ENCODE measurements at regions not wholly inside any gene's neighbourhood (a gene's known extent, or its start where the extent isn't known, plus 50 kb on each side); places are given as distances from the start of the nearest gene placed in this dataset.

DNA sequence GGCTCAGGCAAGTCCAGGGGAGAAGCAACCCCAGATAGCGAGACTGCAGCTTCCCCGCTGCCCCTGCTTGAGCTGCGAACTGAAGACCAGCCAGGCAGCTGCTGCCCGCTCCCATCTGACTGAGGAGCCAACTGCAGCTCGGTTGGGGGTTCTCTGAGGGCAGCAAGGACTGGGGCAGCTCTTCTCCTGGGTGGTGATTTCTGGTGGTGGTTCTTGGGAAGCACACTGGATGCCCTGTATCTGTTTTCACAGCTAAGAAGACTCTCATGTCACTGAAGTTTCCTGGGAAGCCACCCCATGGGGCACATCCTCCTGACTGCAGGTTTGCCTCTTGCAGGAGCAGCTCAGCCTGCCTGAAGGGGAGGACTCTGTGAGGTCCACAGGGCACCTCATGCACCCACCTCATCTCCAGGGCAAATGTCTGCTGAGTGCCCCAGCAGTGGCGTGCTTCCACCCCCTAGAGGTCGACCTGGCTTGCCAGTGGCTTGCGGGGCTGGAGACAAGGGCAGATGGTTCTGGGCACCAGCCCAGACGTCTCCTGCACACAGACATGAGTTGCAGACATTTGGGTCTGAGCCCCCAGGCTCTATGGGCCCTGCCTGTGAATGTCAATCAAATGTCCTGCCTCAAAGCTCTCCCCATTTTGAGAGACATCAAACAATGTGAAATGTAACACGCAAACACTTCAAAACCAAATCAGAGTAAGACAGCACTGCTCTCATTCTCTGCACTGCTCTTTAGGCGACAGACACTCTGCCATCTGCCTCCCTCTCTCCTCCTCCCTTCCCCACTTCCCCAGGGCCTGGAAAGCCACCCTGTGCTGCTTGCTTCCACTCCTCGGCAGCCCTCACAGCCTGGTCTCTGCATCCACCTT is 800.9 kb downstream of the BRD1 start:
- peak; percentile 14 for DNase-seq

- DNase-seq: no peak
These were observed 801.7 kb downstream of the BRD1 start for GRCh38 chr22:49025791-49026493.

DNA sequence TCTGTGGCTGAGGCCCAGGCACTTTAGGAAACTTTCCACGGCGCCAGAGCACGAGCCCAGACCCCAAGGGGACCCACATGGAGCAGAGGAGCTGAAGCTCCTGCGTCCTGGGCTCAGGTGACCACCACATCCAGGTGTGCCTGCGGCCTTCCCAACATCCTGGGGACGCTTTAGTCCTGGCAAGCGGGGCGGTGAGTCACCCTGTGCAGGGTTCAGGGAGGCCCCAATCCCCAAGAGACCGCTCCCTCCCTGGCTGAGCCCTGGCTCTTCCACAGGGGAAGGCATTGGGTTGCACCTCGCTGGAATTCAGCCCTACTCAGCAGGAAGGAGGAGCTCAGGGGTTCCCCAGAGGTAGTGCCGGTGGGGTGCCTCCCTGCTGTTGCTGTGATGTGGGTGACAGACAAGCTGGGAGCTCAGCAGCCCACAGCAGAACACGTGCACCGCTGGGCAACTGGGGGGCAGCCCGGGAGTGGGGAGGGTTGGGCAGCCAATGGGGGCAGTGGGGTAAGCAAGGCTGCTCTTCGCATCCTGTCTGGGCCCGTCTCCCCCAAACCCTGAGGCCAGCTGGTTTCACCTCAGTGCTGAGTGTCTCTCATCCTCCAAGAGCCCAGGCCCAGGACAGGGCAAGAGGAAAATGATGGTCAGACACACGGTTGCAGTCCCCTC is 802.8 kb downstream of the BRD1 start:
- no peak for DNase-seq

DNA sequence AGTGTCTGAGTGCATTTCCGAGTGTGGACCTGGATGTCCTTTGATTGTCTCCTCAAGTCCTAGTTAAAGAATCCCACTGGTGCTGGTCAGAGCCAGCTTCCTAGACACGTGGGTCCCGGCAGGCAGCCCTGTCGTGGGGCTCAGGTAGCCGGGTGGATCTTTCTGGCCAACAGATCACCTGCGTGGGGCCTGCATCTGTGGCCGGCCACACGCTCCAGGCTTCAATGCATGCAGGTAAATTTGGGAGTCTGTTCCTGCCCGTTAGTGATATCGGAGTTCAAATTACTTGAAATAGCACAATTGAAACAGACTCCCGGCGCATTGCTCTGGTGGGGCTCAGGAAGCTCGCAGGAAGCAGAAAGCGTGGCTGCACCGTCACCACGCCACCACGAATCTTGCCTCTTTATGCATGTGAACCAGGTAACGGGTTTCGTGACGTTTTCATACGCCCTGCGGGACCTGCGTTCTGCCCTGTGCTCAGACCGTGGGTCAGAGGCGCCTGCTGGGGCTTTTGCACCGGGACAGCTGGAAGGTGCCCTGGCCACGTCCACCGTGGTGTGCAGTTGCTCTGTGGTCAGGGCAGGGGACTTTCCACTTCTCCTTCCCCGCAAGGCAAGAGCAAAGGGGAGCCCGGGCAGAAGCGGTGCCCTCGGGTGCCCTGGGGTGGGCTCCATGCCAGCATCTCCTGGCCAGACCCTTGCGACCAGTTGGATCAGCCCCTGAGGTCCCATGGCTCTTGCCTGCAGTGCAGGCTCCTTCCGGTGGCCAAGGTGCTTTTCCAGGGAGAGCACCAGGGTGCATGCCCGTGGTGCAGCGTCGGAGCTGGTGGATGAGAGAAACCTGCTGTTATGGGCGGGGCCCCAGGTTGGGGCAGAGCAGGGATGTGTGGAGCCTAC is 803.5 kb downstream of the BRD1 start:
- no peak for DNase-seq

DNA sequence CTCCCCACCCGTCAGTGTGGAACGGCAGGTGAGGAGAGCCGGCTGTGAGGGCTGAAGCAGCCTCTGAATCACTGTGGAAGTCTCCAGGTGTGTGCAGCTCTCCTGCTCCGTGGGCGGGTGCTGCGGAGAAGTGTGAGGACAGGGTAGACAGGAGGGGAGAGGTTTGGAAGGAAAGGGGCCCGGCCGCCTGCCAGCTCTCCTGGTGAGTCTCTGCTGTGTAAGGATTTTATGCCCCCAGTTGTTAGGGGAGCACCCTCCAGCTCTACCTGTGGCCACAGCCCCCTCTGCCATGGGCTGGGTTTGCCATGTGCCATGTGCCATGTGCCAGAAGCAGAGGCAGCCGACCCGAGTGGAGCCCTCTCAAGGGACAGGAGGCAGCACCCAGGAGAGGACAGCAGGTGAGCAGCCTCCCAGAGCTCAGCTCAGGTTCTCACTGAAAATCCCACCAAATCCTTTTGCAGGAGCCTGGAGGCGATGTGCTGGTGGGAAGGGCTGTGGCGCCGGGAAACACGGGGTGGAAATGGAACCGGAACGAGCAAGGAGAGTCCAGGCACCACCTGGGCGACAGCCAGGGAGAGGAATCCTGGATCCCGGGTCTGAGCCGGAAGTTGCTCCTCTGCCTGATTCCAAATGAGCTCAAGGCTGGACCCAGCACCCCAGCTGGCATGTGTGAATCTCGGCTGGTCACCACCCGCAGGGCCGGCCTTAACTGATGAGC is 804.4 kb downstream of the BRD1 start:
- DNase-seq: no peak

- DNase-seq: no peak
These were observed 804.9 kb downstream of the BRD1 start for GRCh38 chr22:49022816-49023160.

DNA sequence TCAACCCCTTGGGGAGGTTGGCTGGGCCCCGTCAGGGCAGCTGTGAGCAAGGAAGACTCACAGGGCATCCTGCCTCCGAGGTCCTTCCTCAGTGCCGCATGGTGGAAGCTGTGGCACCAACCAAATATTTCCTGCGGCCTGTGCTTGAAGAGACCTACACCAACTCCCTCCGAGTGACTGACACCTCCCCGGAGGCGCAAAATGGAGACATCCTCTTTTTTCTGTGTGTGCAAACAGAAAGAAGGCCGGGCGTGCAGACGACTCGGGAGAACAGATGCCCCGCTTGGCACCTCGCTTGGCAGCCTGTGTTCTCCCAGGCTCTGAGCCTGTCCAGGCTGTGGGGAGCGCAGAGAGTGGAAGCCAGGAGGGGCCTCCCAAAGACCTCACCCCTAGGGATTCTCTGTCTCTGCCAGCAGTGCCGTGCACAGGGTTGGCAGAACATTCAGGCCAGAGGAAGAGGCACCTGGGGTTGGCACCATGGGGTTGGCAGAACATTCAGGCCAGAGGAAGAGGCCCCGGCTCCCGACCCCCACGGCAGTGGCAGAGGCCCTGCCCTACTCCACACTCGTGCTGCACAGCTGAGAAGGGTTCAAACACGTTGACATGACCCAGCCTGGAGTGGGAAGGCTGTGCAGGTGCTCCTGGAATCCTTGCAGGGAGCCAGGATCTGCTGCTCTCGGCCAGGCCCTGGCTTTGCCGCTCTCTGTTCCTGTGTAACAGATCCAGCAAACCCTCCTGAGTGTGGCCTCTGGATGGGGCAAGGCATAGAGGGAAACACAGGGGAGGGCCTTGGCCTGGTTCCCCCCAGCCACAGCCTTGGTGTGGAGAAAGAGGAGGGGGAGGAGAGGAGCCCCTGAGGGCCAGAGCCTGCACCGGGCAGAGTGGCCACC is 805.5 kb downstream of the BRD1 start:
- no peak for DNase-seq

DNA sequence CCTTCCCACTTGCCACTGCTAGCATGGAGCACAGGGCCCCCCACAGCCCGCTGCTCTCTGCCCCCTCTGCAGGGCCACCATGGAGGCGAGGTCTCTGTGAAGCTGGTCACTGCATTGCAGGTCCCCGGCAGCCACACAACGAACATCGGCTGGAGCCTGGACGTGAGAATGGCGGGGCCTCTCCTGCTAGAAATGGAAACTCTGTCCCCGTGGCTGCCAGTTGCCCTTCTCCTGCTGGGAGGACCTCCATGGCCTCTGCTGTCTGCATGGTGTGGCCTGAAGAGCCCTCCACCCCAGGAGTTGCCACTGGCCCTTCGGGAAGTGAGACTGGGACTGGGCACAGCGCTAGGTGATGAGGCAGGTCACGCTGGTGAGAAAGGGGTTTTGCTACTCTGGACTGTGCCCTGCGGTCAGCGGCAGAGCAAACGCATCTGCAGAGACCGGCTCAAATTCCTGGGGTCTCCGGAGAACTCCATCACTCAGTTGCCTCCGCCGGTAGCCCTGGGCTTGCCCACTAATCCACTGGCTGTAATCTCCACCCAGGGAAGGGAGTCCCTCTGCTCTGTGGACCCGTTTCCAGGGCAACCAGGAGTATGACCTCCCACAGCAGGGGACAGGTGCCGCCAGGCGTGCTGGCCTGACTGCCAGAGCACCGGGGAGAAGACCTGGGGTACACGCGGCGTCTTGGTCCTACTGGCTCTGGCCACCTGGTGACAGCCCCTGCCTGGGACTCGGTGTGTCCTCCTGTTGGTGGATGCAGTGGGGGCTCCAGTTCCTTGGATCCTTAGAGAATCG is 806.3 kb downstream of the BRD1 start:
- no peak for DNase-seq

- peak; percentile 5 for DNase-seq
These were observed 807.6 kb downstream of the BRD1 start for GRCh38 chr22:49019737-49020713.

- DNase-seq: no peak
These were observed 809.1 kb downstream of the BRD1 start for GRCh38 chr22:49018601-49019000.

GRCh38 chr22:49017482-49018329 is 810.0 kb downstream of the BRD1 start:
- no peak for DNase-seq

GRCh38 chr22:49016909-49017481 is 810.7 kb downstream of the BRD1 start:
- DNase-seq: no peak

DNA sequence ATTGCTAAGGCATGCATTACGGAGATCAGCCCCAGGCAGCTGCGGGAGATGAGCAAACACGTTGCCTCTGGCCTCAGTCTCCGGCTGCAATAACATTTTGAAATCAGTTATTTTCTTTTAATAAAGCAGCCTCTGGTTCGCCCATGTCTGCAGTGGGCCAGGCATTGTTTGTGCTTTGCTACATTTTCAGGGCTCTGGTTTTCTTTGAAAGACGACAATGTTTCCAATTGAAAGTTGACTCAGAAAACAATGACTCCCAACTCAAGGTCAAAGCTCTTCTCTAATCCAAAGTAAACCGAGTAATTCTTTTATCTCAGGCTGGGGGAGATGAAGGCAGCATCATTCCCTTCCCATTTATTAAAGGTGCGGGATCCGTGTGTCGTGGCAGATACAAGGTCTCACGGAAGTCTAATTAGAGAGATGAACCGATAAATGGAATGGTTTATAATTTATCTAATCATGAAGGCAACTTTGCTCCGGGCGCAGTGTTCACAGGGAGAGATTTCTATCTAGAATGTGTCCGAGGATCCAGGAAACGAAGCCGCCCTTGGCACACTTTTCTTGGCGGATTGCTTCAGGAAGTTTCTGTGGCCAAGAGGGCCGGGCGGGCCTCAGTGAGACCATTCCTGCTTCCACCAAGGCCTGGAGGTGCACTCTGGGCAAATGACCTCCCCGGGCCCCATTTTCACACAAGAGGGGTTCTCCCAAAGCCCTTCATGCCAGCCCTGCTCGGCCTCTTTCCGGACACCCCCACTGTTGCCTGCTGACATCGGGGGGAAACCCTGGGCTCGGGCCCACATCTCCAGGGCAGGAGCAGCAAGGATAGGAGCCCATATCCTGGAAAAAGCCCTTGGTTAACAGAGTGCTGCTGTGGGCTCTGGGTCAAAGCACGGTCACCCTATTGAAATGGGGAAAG is 811.4 kb downstream of the BRD1 start:
- no peak for DNase-seq

DNA sequence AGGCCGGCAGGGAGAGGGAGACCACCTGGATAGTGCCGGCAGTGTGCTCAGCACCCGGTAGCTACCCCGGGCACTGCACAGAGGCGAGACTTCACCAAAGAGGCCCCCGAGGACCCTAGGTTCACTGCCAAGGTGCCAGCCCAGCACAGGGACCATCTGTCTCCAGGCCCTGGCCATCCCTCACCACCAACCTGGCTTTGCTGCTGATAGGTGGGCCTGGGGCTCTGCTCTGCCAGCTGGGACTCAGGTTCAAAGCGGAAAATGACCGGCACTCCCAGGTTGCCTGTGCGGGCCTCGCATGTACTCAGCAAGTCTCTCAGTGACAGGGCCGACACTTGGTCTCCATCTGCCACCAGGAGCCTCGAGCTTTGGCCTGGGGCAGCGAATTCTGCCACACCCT is 812.2 kb downstream of the BRD1 start:
- DNase-seq: no peak

GRCh38 chr22:49014227-49015201 is 813.2 kb downstream of the BRD1 start:
- no peak for DNase-seq

Data from hematopoietic multipotent progenitor cell treated with erythropoietin and hydrocortisone succinate and interleukin-3 and kit ligand, for 4 days (in vitro differentiated cells).